ENCODE measurements at regions not wholly inside any gene's neighbourhood (a gene's known extent, or its start where the extent isn't known, plus 50 kb on each side); places are given as distances from the start of the nearest gene placed in this dataset.
A peak's percentile ranks its signal among the peaks of the same experiment; 100 is the strongest.

GRCh38 chr18:46297124-46297523 is 192.9 kb downstream of the HAUS1 start:
- DNase-seq = no peak

- no peak for DNase-seq
These were observed 193.4 kb downstream of the HAUS1 start for GRCh38 chr18:46297621-46298020.

GRCh38 chr18:46298511-46298910 is 194.3 kb downstream of the HAUS1 start:
- DNase-seq = no peak

- DNase-seq = no peak
These were observed 195.4 kb downstream of the HAUS1 start for GRCh38 chr18:46299465-46300008.

GRCh38 chr18:46301081-46301480 is 196.9 kb downstream of the HAUS1 start:
- DNase-seq = no peak

GRCh38 chr18:46301571-46301970 is 197.4 kb downstream of the HAUS1 start:
- DNase-seq = no peak

- DNase-seq = no peak
These were observed 198.6 kb downstream of the HAUS1 start for GRCh38 chr18:46302528-46303485.

GRCh38 chr18:46310258-46310657 is 206.1 kb downstream of the HAUS1 start:
- no peak for DNase-seq

GRCh38 chr18:46310675-46311345 is 206.6 kb downstream of the HAUS1 start:
- no peak for DNase-seq

GRCh38 chr18:46311491-46311890 is 207.3 kb downstream of the HAUS1 start:
- no peak for DNase-seq

- no peak for DNase-seq
These were observed 208.0 kb downstream of the HAUS1 start for GRCh38 chr18:46312221-46312620.

GRCh38 chr18:46313521-46313920 is 209.3 kb downstream of the HAUS1 start:
- DNase-seq = no peak

- no peak for DNase-seq
These were observed 209.8 kb downstream of the HAUS1 start for GRCh38 chr18:46314011-46314410.

- DNase-seq = no peak
These were observed 211.0 kb downstream of the HAUS1 start for GRCh38 chr18:46315161-46315560.

- DNase-seq = no peak
These were observed 214.2 kb downstream of the HAUS1 start for GRCh38 chr18:46318356-46318755.

- DNase-seq = no peak
These were observed 215.6 kb downstream of the HAUS1 start for GRCh38 chr18:46319783-46320182.

GRCh38 chr18:46320297-46320696 is 216.1 kb downstream of the HAUS1 start:
- DNase-seq = no peak

- no peak for DNase-seq
These were observed 216.9 kb downstream of the HAUS1 start for GRCh38 chr18:46320928-46321711.

GRCh38 chr18:46321955-46322354 is 217.8 kb downstream of the HAUS1 start:
- DNase-seq = no peak

GRCh38 chr18:46322411-46322891 is 218.3 kb downstream of the HAUS1 start:
- DNase-seq = no peak

- DNase-seq = no peak
These were observed 218.8 kb downstream of the HAUS1 start for GRCh38 chr18:46322941-46323340.

- DNase-seq = peak; percentile 75
These were observed 220.1 kb downstream of the HAUS1 start for GRCh38 chr18:46324087-46324955.
